Fibroblast of upper back skin (primary cell): ENCODE measurements at regions not wholly inside any gene's neighbourhood (a gene's known extent, or its start where the extent isn't known, plus 50 kb on each side); places are given as distances from the start of the nearest gene placed in this dataset.
A peak's percentile ranks its signal among the peaks of the same experiment; 100 is the strongest.
"Not testable (repeated sequence)": the region's sequence is repeated elsewhere in the genome, so short reads cannot be mapped to it uniquely, and the experiment has no call there.

Experiments
- DNase-seq: peaks from one replicate; pipeline ENCODE4 v3.0.0-alpha.2; 2013

DNA sequence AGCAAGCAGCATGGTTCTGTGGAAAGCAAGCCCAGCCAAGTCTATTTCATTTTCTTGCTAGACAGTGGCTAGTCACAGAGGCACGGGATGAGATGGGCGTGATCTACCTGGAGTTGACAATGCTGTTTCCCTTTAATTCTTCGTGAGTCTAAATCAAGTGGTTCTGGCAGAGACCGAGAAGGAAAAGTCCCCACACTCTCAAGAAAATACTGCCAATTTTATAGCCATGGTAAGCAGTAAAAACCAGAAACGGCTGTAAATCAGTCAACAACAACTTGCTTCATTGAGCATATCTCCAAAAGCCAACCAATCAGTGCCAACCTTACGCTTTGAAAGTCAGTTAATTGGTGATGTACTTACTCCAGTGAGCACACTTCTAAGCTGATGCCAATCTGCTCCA, 223.4 kb downstream of the SEC23IP start:
- no peak for DNase-seq

DNA sequence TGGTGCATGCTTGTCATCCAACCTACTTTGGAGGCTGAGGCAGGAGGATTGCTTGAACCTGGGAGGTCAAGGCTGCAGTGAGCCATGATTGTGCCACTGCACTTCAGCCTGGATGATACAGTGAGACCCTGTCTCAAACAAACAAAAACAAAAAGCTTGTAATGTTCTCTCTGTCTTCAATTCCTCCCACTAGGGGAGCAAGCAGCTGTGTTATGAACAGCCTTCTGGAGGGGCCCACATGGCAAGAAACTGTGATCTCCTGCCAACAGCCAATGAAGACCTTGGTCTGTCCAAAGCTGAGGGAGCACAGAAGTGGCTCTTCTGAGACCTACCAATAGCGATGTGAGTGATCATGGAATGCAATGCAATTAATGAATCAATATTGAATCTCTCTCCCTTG, 229.2 kb downstream of the SEC23IP start:
- no peak for DNase-seq

DNA sequence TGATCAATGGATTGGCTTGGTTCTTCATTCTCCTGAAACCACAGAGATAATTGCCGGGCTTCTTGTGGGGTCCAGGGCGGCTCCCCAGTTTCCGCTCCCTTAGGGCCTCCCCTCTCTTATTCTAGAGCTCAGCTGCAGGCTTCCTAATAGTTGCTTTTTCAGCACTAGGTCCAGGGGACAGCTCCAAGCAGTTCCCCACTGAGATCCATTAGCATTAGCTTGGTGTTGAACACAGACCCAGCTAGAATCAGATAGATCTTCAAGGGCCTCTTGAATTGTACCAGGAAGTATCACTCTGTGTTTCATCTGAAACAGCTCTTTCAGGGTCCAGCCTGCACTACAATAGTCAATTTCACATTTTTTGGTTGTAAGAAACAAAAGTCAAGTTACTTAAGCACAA, 238.7 kb downstream of the SEC23IP start:
- no peak for DNase-seq

DNA sequence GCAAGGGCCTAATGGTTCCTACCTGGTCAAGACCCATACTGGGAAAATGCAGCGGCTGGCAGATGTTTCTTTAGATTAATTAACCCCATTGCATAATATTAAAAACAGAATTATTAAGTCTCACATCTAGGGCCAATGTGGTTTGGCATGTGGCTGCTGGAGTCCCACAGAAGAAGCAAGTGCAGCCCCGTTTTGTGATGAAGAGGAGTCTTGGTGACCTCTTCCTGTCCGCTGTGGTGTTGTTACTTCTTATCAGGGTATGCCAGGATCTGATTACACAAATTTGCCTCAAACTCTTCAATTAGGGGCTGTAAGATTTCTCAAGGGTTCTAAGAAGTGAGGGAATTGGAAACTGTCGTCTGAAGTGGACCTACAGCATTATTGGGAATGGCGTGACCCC, 240.3 kb downstream of the SEC23IP start:
- DNase-seq = no peak

DNA sequence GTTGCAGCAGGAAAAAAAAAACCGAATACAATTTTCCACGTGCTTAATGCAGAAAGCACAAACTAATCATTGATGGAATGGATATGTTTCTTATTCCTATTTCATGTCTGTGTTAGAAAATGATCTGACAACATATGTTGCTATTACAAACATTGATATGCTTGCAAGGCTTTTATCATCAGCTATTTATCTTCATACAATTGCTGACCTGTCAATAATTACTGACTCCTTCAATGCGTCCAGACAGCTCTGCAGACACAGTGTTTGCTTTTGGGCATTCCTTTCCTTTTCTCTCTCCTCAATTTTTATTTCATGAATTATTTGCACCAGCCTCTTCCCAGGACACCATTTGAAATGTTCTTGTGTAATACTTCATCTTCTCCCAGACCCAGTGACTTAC, 246.2 kb downstream of the SEC23IP start:
- no peak for DNase-seq

DNA sequence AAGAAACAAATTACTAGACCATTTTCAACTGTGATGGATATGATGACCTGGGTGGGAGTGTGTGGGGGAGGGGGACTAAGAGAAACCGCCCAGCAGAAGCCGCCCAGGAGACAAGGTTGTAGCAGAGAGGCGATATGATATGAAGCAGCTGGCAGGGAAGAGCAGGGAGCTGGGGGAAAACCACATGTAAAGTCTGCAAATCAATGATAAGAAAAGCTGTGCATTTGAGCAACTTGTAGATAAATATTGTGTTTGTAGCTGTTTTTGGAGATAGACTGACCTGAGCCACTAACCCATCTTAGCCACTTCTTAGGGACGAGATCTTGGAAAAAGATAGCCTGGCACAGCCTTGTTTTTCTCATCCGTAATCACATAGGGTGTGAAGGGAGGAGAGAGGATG, 252.6 kb downstream of the SEC23IP start:
- DNase-seq = no peak

DNA sequence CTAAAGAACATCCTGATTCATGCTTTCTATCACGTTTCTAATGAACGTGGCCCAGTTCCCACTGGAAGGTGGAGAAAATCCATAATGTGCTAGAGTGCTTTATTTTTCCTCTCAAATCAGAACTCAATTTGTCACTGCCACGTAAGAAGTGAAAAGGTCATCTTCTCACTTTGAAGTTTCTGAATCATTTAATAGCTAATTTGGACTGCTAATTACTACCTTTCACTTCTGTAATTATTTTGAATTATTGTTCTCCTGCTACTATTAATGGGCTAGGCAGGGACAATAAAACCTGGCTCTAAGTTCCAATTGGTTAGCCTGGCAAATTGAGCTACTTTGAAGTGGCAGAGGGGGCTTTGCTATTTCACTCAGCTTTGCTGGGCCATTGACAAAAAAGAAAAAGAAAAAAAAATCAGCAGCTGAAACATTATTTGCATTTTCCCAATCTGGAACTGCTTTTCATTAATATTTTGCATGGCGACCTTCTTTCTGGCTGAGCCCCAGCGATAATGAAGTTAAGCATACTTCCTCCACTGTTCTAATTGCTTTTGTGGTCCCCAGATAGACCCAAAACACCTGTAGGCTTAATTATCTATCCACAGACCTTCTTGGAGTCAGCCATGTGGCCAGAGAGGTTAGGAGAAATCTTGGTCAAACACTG, 264.2 kb downstream of the SEC23IP start:
- DNase-seq = no peak

DNA sequence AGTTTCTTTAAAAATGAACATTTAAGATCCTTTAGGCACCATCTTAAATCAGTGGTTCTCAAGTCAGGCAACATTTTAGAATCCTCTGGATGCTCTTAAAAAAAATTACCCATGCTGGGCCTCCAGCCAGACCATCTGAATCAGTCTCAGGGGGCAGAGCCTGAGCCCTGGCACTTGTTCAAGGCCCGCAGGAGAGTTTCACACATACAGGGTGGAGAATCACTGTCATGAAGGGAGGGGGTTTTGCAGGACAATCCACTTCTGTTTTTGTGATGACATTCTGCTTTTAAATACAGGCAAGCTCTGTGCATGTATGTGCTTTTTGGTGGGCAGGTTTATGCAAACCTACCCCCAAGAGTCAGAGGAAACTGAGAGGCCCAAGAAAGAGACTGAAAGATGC, 268.6 kb downstream of the SEC23IP start:
- DNase-seq = no peak

DNA sequence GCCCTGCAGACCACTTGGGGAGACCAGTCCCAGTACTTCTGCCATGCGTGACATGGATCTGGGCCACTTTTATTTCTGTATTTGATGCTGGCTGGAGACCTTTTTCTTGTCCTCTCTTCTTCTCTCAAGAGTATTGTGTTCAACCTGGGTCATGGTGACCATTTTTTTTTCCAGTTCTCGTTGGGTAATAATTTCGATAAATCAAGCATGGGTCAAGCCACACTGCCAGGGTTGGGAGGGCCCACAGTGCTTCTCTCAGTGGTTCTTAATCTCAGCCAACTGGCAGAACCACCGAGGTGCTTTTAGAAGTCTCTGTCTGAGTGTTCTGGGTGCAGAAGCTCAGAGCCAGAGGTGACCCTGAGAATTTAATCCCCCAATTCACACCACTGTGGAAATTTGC, 269.9 kb downstream of the SEC23IP start:
- DNase-seq = no peak

DNA sequence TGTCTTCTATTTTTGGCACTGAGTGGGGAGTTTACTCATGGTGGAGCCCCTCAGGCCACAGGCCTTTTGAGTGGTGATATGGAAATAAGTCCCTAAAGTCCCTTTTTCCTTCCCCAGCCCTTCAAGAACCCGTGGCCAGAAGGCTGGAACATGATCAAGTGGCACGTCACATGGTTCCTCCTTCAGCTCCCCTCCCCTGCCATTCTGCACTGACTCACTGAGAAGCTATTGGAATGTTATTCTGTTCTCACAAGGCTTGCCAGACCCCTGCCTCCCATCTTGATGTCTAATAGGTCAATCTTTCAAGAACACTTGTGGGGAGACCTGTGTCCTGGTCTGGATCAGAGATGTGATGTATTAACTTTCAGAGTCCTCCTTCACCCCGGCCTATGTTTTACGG, 279.8 kb downstream of the SEC23IP start:
- peak; percentile 15 for DNase-seq

DNA sequence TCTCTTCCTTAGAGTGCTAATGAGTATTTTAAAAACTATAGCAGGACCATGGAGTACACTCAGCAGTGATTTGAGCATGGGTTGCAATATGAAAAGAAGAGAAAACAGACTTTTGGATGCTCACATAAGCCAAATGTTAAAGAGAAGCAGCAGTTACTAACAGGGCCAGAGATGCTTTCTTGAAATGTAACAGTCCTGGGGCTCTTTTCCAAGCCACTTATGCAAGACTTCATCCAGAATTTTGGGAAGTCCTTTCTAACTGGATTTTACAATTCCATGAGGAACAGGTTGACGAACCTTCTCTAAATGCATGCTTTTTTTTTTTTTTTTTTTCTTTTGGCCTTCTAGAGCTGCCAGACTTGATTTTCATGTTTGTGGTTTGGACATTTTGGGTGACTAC, 282.0 kb downstream of the SEC23IP start:
- DNase-seq = no peak

DNA sequence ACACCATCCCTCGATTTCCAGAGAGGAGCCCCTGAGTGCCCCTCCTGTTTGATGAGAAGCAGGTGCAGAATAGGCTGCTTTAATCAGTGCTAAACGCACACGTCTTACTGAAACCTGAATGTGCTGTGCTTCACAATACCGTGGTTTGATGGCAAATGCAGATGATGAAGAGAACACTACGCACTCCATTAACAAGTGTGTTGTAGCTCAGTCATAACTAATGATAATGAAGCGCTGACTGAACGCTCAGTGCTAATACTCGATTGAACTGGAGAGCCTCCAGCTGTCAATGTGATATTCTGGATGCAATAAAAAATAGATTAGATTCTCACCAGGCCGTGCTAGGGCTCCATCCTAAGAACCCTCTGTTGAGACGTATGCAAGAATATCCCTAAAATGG, 279.7 kb upstream of the PLPP4 start:
- no peak for DNase-seq

DNA sequence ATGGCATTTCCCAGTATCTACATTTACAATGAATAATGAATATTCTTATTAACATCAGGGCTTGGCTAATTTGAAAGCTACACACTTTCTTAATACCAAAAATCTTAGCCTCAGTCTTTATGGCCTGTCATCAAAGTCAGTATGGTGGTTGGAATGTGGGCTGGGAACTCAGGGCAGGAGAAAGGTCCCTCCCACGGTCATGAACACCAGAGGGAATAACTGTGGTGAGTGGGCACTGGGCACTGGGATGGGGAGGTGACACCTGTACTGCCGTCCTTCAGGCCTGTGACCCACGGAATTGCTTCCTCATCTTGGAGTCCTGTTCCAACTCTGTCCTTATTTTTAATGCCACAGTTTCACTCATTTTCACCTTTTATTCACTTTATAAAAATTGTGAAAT, 276.9 kb upstream of the PLPP4 start:
- no peak for DNase-seq

DNA sequence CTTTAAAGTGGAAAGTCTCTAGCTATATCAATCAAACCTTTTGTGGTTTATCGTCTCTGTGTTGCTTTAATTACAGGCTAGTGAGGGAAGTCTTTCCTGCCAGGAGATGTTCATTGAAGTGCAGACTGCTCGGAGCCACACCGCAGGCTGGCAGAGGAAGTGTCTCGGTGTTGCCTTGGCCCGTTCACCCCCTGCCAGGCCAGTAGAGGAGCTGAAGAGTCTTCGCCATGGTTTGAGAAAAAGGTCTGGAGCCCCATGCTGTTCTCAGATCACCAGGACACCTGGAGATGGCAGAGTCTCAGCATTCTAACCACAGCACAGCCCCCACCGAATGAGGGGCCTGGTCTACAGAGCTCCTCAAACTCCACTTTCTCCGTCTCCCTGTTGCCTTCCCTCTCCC, 275.9 kb upstream of the PLPP4 start:
- no peak for DNase-seq

DNA sequence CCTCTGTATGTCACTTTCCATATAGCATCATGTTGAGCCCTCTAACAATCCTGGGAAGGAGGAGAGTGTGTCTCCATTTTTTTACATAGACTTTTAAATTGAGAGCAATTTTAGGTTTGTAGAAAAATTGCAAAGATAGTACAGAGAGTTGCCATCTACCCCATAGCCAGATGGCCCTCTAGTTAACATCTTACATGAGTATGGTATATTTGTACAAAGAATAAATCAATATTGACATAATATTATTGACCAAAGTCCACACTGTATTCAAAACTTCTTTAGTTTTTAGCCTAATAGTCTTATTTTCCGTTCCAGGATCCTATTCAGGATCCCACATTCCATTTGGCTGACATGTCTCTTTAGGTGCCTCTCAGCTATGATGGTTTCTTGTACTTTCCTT, 274.6 kb upstream of the PLPP4 start:
- no peak for DNase-seq

DNA sequence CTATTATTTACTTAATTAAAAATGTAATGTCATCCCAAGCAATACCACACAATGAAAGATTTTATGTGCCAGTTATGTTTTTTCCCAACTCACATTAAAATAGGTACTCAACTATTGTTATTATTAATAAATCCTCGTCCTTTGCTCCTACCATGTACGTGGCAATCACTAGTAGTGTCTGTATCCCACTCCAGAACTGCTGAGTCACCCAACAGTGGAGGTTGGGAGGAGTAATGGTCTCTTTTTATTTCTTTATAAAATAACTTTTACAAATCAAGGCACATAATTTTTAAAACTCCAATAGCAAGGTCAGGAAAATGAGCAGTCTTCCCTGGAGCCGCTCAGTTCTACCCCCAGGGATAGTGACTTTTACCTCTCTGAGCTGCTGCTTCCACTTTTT, 273.5 kb upstream of the PLPP4 start:
- DNase-seq = no peak

DNA sequence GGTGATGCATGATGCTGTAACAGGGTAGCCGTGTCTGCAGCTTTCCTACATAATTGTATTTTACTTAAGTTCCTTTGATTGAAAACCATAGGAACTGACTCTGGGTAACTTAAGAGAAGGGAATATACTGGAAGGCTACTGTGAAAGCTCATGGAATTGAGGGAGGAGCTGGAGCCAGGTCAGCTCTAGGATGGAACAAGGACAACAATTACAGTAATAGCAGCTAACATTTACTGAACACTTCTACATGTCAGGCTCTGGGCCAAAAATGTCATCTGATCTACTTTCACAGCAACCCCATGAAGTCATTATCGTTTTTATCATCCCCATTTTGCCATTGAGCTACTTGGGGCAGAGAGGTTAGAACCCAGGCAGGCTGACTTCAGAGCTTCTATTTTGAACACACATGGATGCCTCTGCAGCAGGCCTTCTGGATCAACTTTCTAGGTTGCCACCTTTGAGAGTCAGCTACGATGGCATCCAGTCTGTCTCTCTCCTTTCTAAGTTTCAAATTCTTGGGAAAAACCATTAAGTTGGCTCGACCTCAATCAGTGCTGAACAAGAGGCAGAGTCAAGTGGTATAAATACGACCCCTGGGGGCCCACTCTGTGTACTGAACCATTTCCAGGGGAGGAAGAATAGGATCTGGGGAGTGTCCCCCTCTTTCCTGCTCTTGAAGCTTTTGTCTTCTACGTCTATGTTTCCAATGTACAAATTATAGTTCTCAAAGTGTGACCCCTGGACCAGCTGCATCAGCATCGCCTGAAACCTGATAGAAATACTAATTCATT, 272.3 kb upstream of the PLPP4 start:
- DNase-seq = no peak

DNA sequence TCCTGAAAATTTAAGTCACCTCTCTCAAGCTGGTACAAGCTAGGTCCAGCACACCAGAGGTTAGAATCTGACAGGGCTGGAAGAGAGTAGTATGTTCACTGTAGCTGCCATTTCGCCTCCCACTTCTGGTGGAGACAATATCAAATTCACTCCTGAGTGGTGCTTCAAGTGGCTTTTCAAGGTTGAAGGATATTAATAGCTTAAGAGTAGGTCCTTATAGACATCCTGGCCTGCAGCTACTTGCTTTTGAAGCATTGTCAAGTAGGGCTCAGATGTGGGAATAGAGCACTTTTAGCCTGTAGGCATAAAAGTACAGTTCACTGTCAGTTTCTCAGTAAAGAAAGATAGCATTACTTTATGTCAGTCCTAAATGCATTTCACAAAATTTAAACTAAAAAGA, 270.5 kb upstream of the PLPP4 start:
- no peak for DNase-seq

DNA sequence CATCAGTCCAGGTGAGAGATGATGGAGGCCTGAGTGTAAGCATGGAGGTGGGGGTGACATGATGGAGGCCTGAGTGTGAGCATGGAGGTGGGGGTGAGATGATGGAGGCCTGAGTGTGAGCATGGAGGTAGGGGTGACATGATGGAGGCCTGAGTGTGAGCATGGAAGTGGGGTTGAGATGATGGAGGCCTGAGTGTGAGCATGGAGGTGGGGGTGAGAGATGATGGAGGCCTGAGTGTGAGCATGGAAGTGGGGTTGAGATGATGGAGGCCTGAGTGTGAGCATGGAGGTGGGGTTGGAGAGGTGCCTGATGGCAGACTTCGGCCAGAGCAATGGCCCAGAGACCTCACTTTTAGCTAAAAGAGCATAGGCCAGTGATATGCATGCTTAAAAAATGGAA, 269.9 kb upstream of the PLPP4 start:
- DNase-seq = not testable (repeated sequence)

DNA sequence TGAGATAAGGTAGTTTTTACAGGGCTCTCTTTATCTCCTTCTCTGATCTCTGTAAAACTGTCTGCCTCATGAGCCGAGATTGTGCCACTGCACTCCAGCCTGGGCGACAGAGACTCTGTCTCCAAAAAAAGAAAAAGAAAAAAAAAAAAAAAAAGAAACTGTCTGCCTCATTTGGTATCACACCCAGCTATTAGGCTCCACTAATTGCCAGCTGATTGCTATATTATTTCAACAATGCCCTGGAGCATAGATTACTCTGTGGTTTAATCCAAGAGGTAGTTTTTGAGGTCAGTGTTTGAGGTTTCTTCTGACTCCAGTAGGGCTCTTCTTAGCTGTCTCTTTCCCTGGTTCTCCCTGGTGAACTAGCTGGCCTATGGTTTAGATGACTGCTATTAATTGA, 268.1 kb upstream of the PLPP4 start:
- DNase-seq = no peak

DNA sequence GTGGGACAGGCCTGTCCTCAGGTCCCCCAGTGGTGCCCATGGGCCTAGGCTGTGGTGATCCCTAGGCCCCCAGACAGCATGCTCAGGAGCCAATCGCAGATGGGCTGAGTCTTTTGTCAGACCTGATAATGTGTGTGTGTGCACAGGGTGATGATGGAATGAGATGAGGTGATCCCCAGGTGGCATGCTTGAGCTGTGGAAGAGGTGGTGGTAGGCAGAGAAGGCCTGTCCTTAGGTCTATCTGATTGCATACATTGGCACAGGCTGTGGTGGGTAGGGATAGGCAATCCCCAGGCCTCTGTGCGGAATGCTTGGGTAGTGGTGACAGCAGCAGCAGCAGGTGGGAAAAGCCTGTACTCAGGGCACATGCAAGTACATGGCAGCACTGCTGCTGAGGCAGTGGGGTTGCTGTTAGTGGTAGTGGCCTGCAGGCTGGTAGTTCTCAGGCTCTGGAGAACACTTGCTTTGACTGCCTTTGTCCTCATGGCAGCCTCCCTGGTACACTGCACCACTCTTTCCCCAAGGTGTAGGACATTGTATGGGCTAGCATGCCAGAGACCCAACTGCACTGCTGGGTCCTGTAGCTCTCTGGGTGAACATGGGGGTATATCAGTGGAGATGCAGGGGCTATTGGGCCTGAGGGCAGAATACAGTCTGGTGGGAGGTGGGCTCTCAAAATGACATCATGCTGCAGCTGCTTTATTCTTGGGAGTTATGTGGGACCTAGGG, 260.9 kb upstream of the PLPP4 start:
- DNase-seq = no peak

DNA sequence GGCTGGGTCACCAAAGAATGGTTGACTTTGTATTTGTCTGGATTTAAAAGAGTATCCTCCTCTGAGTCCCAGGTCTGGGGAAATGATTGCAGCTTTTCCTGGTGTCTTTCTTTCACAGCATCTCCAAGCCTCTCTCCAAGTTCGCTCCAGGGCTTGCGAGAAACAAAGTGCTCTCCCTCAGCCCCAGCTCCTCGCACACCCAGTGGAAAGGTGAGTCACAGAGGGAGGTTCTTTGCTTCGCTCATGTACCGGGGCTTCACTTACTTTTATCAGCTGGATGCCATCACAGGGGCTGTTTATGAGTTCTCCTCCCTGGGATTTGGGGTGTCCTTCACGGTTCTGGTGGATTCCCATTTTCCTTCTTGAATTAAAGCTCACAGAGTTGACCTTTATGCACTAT, 252.2 kb upstream of the PLPP4 start:
- no peak for DNase-seq

DNA sequence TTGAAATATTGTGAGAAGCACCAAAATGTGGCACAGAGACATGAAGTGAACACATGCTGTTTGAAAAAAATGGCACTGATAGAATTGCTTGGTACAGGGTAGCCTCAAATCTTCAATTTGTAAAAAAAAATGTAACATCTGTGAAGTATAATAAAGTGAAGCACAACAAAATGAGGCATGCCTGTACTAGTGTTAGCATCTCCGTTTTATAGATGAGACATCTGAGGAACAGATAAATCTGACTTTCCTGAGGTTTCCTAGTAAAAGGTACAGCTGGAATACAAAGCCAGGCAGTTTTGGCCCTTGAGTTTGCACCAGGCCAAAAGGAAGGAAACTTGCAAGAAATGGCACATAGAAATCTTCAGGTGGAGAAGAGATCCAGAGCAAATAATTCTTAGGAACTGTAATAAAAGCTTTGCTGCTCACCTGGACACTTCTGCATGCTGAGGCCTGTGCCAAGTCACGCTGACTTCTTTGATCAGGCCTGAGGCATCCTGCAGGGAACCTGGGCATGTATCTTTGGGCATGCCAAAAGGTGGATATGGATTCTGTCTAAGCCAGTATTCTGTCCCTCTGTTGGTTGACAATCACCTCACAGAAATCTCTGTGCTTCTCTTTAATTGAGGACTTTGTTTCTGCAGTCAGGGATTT, 251.5 kb upstream of the PLPP4 start:
- no peak for DNase-seq

DNA sequence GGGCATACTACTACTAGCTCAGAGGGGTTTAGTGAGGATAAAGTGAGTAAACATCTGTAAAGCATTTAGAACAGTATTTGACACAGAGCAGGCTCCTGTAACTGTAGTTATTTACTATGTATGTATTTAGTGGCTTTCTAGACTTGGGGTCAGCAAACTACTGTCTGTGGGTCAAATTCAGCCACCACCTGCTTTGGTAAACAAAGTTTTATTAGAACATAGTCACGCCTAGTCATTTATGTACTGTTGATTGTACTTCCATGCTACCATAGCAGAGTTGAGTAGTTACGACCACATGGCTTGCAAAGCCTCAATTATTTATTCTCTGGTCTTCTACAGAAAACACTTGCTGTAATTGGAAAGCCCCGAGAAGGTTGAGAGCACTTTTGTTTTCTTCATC, 248.5 kb upstream of the PLPP4 start:
- DNase-seq = no peak
